ENCODE measurements at regions not wholly inside any gene's neighbourhood (a gene's known extent, or its start where the extent isn't known, plus 50 kb on each side); places are given as distances from the start of the nearest gene placed in this dataset.

DNA sequence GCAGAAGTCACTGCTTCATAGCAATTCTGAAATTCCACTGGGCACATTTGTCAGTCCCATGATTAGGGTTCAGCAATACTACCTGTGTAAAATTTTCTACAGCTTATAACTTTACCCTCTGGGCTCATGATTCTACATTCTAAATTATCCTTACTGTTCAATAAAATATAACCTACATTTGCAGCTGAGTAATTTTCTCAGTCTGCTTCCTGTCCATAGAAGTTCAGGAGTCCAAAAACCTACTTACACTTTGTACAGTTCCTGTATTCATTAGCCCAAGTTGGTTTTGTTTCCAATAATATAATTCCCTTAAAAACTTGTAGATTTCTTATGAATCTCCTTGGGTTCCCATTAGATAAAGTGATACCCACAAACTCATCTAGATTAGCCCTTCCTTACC is 295.3 kb downstream of the SP3 start:
- TF ChIP-seq, protein P1, sequence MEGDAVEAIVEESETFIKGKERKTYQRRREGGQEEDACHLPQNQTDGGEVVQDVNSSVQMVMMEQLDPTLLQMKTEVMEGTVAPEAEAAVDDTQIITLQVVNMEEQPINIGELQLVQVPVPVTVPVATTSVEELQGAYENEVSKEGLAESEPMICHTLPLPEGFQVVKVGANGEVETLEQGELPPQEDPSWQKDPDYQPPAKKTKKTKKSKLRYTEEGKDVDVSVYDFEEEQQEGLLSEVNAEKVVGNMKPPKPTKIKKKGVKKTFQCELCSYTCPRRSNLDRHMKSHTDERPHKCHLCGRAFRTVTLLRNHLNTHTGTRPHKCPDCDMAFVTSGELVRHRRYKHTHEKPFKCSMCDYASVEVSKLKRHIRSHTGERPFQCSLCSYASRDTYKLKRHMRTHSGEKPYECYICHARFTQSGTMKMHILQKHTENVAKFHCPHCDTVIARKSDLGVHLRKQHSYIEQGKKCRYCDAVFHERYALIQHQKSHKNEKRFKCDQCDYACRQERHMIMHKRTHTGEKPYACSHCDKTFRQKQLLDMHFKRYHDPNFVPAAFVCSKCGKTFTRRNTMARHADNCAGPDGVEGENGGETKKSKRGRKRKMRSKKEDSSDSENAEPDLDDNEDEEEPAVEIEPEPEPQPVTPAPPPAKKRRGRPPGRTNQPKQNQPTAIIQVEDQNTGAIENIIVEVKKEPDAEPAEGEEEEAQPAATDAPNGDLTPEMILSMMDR (IDR thresholded peaks at IDR 0.05), result no peak
- TF ChIP-seq EP300 (IDR thresholded peaks at IDR 0.05; ENCODE audit: low read depth), result no peak

Measured in transverse colon (tissue), 3 donors.